Activated CD8-positive, alpha-beta T cell treated with anti-CD3 and anti-CD28 coated beads for 36 hours (primary cell): ENCODE measurements at regions not wholly inside any gene's neighbourhood (a gene's known extent, or its start where the extent isn't known, plus 50 kb on each side); places are given as distances from the start of the nearest gene placed in this dataset.

Experiments used
- ATAC-seq: fragments of 200-7000 bp; cut with Tn5 transposase; one replicate; pipeline ENCODE4 v1.10.0; 2021; ENCODE audit warnings: mild to moderate bottlenecking, moderate library complexity
- CTCF ChIA-PET: fragments of 350-600 bp; sonication (Branson Sonifier 250); formaldehyde crosslinking; loops from one replicate; lab custom pipeline; 2021; ENCODE audit warnings: antibody characterized with exemption; lab: Charles Lee
- POLR2A ChIA-PET: fragments of 350-600 bp; sonication (Branson Sonifier 250); formaldehyde crosslinking; loops from one replicate; lab custom pipeline; 2021; ENCODE audit warnings: antibody characterized with exemption; lab: Charles Lee
- DNase-seq: peaks from one replicate; pipeline ENCODE4 v3.0.0-alpha.2; 2020
- H3K27ac Mint-ChIP-seq: one replicate; pipeline ENCODE4 v1.8.0; 2021; ENCODE audit warnings: mild to moderate bottlenecking, mixed read lengths
- H3K27me3 Mint-ChIP-seq: one replicate; pipeline ENCODE4 v1.8.0; 2021; ENCODE audit warnings: mixed read lengths
- H3K36me3 Mint-ChIP-seq: one replicate; pipeline ENCODE4 v1.8.0; 2021; ENCODE audit warnings: low read depth, mixed read lengths
- H3K4me1 Mint-ChIP-seq: one replicate; pipeline ENCODE4 v1.8.0; 2021; ENCODE audit warnings: low read depth, mixed read lengths
- H3K4me3 Mint-ChIP-seq: one replicate; pipeline ENCODE4 v1.8.0; 2021; ENCODE audit warnings: mild to moderate bottlenecking, moderate library complexity, mixed read lengths
- H3K9me3 Mint-ChIP-seq: one replicate; pipeline ENCODE4 v1.8.0; 2021; ENCODE audit warnings: mixed read lengths
- intact Hi-C: fragments of 100-400 bp; cut with micrococcal nuclease; formaldehyde crosslinking; loops from one replicate; pipeline ENCODE4 v1.10.0; 2022
- TF ChIP-seq, protein P1 (sequence below): fragments of 200-600 bp; IDR thresholded peaks from one replicate; pipeline ENCODE4 v1.8.0; 2022; ENCODE audit warnings: antibody characterized with exemption, mild to moderate bottlenecking

DNA sequence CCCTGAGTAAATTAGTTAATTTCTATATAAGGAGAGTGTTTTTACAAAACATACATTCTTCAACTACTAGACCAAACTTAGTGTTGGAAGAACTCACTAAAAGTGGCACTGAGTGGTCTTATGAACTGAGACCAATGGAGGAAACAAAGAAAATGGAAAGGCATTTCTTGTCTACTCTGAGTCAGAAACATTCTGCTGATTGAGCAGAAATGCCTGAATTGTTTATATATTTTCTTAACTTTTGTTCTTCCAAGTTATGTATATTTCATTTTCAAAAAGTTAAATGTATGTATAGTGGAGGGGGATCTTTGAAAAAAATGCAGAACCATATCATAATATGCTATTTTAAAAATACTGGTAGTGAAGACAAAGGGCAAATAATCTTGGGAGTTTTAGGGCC lies 320.7 kb downstream of the HGF start:
- Mint-ChIP-seq H3K4me3 (no peak overlapping the region), H3K9me3 (no peaks in the 10 kb centered on the region), H3K27me3 (no peaks in the 10 kb centered on the region), H3K27ac (no peak overlapping the region), H3K4me1 (no peaks in the 10 kb centered on the region), H3K36me3 (no peaks in the 10 kb centered on the region)
- DNase-seq (no peak), ATAC-seq (no peak)
- intact Hi-C loops = no loop called here
- ChIA-PET POLR2A (no interaction called here), CTCF (no interaction called here)
- TF ChIP-seq, protein P1, sequence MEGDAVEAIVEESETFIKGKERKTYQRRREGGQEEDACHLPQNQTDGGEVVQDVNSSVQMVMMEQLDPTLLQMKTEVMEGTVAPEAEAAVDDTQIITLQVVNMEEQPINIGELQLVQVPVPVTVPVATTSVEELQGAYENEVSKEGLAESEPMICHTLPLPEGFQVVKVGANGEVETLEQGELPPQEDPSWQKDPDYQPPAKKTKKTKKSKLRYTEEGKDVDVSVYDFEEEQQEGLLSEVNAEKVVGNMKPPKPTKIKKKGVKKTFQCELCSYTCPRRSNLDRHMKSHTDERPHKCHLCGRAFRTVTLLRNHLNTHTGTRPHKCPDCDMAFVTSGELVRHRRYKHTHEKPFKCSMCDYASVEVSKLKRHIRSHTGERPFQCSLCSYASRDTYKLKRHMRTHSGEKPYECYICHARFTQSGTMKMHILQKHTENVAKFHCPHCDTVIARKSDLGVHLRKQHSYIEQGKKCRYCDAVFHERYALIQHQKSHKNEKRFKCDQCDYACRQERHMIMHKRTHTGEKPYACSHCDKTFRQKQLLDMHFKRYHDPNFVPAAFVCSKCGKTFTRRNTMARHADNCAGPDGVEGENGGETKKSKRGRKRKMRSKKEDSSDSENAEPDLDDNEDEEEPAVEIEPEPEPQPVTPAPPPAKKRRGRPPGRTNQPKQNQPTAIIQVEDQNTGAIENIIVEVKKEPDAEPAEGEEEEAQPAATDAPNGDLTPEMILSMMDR = no peak

DNA sequence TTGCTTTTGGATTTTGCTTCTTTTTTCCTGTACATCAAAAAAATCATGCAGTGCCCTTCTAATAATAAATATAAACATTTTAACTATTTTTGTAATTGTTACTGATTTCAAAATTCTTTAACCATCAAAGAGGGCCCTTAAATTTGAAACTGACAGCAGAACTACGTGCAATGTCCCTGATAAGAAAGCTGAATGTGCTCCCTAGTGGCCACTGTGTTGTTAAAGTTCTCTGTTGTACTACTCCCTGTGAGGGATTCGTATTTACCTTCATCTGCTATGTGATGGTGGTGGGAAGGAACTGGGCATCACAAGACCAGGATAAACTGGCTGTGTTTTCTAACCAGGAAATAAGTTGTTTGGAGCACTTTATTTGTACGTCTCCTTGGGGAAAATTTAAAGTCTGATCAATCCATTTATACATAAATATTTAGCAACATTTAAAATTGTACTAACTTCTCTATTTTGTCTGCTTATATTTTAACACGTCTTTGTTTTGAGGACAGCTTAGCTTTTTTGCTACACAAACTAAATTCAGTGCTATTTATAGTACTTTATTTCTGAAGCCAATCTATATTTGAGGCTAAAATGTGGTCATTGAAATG lies 322.4 kb downstream of the HGF start:
- intact Hi-C loops = no loop called here
- ChIA-PET POLR2A (no interaction called here), CTCF (interaction anchor here (0.6 kb wide), 1 partner anchor 949 kb away, joined by 3 read pairs; no protein-coding TSS in a partner anchor)
- Mint-ChIP-seq H3K4me3 (no peak overlapping the region), H3K9me3 (no peaks in the 10 kb centered on the region), H3K36me3 (no peaks in the 10 kb centered on the region), H3K4me1 (no peaks in the 10 kb centered on the region), H3K27me3 (no peaks in the 10 kb centered on the region), H3K27ac (no peak overlapping the region)
- DNase-seq = no peak
- ATAC-seq = no peak
- TF ChIP-seq, protein P1 = no peak

DNA sequence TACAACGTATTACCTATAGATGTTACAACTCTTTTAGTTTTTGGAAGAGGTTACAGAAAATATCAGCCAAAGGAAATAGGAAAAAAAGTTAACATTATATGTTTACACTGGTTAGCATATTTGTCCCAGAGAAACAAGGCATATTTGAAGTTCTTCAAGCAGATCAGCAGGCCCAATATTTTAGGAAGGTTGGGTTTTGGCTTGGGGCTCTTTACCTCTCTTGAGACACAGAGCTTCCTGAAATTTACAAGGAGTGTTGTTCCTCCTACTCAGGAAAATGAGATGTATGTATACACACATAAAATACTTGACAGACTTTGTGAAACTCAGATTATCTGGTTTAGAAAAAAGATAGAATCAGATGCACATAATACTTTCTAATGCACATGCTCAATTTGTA lies 323.6 kb downstream of the HGF start:
- Mint-ChIP-seq H3K4me1 (no peaks in the 10 kb centered on the region), H3K36me3 (no peaks in the 10 kb centered on the region), H3K9me3 (no peaks in the 10 kb centered on the region), H3K27me3 (no peaks in the 10 kb centered on the region), H3K4me3 (no peak overlapping the region), H3K27ac (no peak overlapping the region)
- POLR2A ChIA-PET = no interaction called here
- CTCF ChIA-PET = no interaction called here
- TF ChIP-seq, protein P1 = no peak
- ATAC-seq (no peak), DNase-seq (no peak)
- intact Hi-C loops = no loop called here

DNA sequence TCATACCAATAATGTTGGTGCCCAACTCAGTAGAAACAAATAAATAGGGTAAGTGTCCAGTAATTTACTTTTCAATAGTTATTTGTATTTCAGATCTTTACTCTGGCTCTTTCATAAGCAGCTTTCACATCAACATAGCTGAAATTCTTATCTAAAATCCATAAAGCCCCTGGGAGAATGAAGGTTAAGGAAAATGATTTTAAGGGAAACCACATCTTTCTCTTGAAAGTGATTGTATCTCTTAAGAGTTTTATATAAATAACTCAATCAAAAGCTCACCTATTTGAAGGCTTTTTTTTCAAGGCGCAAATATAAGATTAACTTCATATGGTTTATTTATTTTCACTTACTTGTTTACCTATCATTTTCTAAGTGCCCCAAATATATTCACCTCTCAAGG lies 324.4 kb downstream of the HGF start:
- Mint-ChIP-seq H3K4me1 (no peaks in the 10 kb centered on the region), H3K9me3 (no peaks in the 10 kb centered on the region), H3K27ac (no peak overlapping the region), H3K36me3 (no peaks in the 10 kb centered on the region), H3K4me3 (no peak overlapping the region), H3K27me3 (no peaks in the 10 kb centered on the region)
- DNase-seq (no peak), ATAC-seq (no peak)
- POLR2A ChIA-PET = no interaction called here
- CTCF ChIA-PET = no interaction called here
- intact Hi-C loops = no loop called here
- TF ChIP-seq, protein P1 = no peak

DNA sequence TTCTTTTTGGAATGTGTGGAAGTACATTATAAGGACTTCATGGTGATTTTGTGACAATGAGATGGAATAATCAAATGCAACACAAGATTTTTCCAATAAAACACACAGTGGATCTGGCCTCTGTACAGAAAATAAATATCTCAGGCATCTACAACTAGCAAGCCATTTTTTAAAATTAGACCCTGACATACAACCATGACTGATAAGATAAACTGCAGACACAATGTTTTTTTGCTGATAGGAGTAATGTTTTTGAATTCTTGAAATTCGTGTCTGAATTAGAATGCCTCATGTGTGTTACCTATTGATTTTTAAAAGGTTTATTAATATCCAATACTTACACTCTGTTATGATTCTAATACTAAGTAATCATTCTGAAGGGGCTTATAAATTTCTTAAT lies 328.1 kb downstream of the HGF start:
- H3K36me3 Mint-ChIP-seq = no peaks in the 10 kb centered on the region
- no peak overlapping the region for H3K4me3 Mint-ChIP-seq
- no peak overlapping the region for H3K27ac Mint-ChIP-seq
- no peak for ATAC-seq
- ChIA-PET POLR2A (no interaction called here), CTCF (no interaction called here)
- DNase-seq = no peak
- TF ChIP-seq, protein P1 = no peak
- no peaks in the 10 kb centered on the region for H3K4me1 Mint-ChIP-seq
- peaks cover 4% of the 10 kb centered on the region for H3K9me3 Mint-ChIP-seq
- H3K27me3 Mint-ChIP-seq = no peaks in the 10 kb centered on the region
- intact Hi-C loops = no loop called here
